ENCODE measurements at regions not wholly inside any gene's neighbourhood (a gene's known extent, or its start where the extent isn't known, plus 50 kb on each side); places are given as distances from the start of the nearest gene placed in this dataset.
"Not testable (repeated sequence)": the region's sequence is repeated elsewhere in the genome, so short reads cannot be mapped to it uniquely, and the experiment has no call there.

DNA sequence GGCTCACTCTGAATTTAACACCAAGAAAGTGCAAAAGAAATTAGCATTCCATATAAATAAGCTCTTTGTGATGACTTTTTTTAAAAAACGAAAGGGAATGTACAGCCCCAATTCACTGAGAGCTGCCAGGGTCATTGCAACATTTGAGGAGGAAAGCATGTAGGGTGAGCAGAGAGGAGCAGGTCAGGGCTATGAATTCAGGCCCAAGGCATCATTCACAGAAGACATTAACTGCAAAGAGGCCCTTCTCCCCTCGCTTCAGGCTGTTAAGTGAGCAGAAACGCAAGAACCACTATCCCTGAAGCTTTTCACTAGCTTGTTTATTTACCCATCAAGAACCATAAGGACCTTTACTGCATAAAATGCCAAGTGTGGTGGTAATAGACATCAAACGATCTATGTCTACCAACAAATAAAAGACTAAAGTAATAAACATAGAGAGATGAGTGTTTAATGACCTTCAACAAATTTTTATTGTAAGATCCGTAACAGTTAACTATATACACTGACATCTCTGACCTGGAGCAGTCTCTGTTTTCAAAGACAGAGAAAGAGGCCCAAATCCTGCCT, 333.1 kb upstream of the HNRNPA3 start:
- DNase-seq (ENCODE audit: low read depth in 2 of 3, low spot score in 2 of 3): no peak

DNA sequence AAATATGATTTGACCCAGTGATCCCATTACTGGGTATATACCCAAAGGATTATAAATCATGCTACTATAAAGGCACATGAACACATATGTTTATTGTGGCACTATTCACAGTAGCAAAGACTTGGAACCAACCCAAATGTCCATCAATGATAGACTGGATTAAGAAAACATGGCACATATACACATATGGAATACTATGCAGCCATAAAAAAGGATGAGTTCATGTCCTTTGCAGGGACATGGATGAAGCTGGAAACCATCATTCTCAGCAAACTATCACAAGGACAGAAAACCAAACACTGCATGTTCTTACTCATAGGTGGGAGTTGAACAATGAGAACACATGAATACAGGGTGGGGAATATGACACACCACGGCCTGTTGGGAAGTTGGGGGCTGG, 330.5 kb upstream of the HNRNPA3 start:
- not testable (repeated sequence) for DNase-seq (ENCODE audit: low read depth in 2 of 3, low spot score in 2 of 3)

DNA sequence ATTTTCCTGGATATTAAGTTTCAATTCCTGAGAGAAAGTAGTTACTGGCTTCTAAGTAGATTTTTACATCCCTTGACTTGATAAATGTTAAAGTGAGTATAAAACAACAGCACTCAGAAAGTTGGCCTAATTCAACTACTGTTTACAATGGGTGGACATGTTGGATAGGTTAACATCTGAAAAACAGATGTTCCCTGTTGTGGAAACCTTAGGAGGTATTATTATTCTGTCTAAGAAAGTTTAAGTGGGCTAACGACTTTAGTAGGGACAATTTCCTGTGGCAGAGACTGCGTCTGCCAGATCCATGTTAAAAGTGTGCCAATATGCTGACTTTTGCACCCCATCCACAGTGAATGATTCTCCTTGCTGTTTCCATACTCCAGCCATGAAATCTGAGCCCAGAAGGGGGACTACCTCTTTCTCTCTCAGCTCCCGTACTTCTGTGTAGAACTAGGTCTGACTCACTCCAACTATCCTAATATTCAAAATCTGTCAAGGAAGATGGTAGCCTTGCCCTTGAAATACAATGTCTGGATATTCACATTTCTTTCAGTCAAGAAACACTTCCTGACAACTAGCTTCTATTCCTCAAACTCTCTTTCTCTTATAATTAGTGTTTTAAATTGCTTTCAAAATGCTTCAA, 327.5 kb upstream of the HNRNPA3 start:
- DNase-seq (ENCODE audit: low read depth in 2 of 3, low spot score in 2 of 3): no peak

DNA sequence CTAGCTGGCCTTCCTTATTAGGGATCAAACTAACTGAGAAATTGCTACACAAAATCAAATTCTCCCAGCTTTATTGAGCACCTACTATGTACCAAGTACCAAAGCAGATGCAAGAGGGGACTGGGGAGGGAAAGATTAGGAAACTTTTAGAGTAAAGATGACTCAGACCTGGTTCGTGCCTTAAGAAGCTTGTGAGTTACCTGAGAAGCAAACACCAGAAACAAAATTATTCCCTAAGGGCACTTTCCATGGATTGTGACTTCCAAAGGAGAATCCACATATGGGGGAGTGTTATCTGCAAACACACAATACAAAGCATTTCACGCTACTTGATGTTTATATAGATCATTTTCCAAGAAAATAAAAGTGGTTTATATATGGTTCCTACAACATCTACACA, 326.9 kb upstream of the HNRNPA3 start:
- DNase-seq (ENCODE audit: low read depth in 2 of 3, low spot score in 2 of 3): no peak

DNA sequence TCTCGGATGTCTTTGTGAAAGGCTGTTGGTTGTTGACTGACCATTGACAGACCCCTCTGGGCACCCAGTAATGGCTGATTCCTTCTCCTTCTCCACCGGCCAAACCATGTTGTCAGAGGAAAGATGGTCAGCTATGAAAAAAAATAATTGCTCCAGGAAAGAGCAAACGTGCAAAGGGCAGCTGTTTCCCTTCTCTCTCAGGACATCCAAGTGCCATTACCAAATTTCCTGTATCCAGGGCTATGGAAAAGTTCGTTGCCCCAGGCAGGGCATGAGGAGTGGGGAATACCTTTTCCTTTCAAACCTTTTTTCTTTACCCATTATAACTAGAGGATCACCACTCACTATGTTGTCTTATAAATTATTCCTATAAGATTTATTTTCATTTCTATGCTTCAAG, 321.5 kb upstream of the HNRNPA3 start:
- no peak for DNase-seq (ENCODE audit: low read depth in 2 of 3, low spot score in 2 of 3)

DNA sequence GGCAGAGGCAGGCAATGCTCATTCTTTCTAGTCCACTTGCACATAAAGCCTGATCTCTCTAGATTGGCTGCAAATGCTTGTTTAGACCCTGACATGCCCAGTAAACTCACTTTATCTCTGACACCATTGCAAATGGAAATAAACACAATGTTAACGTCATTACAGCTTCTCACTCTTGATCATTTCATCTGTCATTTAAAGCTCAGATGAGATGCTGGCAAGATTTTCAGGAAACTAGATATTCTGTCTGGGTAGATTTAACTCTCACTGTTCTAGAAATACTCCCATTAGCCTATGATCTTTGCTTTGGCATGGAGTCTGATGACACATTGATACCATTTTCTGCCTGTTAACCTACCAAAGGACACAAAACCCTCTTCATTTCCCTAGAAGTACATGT, 320.7 kb upstream of the HNRNPA3 start:
- no peak for DNase-seq (ENCODE audit: low read depth in 2 of 3, low spot score in 2 of 3)

DNA sequence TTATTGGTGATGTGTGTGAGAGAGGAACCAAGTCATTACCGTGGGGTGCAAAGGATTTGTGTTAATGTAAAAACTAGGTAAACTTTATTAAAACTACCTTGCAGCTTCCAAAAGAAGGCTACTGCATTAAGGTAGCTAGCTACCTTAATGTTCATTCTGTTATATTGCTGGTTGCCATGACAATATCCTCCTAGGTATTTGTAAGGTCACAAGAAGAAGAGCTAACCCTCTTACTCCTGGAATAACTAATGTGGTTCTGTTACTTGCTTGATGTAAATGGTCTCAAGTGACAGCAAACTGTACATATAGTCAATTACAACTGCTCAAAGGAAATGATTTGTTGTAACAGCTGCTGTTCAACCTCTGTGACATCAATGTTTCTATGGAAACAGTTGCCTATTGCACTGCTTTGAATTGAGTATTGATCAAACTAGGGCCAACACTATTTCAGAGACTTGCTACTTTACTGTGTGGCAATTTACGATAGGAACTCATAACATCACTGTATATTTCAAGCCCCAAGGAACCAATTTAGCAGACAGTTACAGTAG, 319.8 kb upstream of the HNRNPA3 start:
- no peak for DNase-seq (ENCODE audit: low read depth in 2 of 3, low spot score in 2 of 3)

DNA sequence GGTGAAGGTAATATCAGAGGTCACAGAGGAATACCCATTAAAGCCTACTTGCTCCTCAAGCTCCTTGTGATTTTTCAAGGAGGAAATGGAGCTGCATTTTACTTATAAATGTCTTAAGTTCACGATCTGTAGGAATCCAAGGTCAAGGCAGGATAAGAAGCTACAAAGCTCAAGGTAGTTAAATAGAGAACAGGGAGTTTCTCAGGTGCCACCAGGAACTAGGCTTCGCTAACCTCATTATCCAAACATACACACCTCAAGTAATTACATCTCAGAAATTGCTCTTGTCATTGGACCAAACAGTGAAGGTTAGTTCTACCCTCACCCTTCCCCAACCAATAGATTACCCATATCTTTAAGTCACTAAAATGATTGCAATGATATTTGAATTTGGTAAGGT, 317.4 kb upstream of the HNRNPA3 start:
- no peak for DNase-seq (ENCODE audit: low read depth in 2 of 3, low spot score in 2 of 3)

DNA sequence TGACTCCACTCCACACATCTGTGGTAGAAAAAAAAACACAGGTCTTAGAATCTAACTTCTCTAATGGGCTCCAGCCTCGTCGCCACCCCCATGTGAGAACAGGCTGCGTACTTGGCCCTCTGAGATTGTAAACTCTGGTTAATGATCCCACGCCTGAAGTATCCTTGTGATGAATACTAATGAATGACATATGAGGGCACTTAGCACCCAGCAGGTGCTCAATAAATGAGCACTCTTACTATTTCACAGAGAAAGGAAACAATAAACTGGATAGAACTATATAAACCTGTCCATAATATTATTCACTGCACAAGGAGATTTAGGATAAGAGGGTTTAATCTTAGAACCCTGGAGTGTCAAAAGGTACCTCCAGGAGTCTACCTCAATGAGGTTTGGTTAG, 310.1 kb upstream of the HNRNPA3 start:
- no peak for DNase-seq (ENCODE audit: low read depth in 2 of 3, low spot score in 2 of 3)

DNA sequence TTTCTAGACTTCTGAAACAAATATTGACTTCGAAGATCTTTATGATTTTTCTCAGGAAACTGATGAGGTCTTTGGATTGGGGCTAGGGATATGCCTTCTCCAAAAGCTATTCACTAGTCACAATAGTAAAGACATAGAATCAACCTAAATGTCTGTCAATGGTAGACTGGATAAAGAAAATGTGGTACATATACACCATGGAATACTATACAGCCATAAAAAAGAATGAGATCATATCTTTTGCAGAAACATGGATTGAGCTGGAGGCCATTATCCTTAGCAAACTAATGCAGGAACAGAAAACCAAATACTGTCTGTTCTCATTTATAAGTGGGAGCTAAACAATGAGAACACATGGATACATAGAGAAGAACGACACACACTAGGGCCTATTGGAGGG, 308.5 kb upstream of the HNRNPA3 start:
- not testable (repeated sequence) for DNase-seq (ENCODE audit: low read depth in 2 of 3, low spot score in 2 of 3)

DNA sequence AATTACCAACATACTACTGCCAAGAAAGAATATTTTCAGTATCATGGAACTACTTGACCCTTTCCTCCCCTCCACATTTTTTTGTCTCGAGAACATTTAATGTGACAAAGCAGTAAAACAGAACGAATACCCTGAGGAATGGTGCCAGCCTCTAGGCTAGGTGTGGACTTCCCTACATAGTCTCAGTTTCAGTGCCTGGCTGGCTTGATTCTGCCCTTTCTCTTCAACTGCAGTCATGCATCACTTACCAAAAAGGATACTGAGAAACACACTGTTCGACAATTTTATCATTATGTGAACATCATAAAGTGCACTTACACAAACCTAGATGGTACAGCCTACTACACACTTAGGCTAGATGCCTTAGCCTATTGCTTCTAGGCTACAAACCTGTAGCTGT, 305.3 kb upstream of the HNRNPA3 start:
- DNase-seq (ENCODE audit: low read depth in 2 of 3, low spot score in 2 of 3): no peak

DNA sequence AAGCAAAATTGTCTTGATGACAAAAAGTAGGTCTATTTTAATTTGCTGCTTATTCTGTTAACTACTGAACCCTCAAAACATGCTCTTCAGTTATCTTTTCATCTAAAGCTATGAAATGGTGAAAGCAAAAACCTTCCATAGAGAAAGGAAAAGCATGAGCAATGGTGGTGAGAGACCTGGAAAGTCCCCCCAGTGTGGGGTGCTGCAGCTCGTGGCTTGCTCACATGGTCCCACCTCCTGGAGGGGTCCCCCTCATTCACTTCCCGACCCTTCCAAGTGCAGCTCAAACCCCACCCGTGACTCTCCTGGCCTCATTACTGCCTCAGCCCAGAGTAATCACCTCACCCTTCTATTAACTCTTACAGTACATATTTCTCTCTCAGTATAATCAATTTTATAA, 301.8 kb upstream of the HNRNPA3 start:
- DNase-seq (ENCODE audit: low read depth in 2 of 3, low spot score in 2 of 3): no peak

DNA sequence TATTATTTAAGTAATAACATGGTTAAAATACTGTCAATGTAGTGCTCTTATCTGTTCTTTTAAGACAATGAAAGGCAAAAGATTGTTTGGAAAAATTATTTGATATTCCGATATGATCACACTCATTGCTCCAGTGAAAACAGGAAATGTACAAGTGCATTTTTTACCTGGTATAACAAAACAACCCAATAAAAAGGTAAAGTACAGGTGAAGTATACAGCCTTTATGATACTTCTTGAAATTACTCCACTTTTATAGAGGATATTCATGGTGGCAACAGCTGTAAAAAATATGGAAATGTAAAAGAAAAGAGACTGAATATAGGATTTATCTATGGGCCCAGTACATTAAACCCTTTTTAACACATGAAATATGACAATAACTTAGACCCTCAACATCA, 298.6 kb upstream of the HNRNPA3 start:
- no peak for DNase-seq (ENCODE audit: low read depth in 2 of 3, low spot score in 2 of 3)

DNA sequence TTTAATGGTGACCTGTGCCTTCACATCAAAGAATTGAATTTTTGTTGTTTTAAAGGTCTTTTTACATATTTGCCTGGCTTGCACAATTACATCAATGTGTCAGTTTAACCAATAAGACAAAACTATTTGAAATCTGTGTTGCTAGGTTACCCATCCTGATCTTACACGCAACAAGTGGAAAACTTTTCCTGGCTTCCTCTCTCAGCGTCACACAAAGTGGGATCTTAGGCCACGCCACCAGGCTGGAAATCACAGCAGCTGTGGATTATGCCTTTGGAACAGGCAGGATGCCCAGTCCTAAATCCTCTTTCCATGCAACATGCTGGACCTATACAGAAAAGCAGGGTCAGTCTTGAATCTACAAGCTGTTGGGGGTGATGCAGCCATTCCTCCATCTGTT, 298.2 kb upstream of the HNRNPA3 start:
- no peak for DNase-seq (ENCODE audit: low read depth in 2 of 3, low spot score in 2 of 3)

DNA sequence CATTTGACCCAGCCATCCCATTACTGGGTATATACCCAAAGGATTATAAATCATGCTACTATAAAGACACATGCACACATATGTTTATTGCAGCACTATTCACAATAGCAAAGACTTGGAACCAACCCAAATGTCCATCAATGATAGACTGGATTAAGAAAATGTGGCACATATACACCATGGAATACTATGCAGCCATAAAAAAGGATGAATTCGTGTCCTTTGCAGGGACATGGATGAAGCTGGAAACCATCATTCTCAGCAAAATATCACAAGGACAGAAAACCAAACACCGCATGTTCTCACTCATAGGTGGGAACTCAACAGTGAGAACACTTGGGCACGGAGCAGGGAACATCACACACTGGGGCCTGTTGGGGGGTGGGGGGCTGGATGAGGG, 290.0 kb upstream of the HNRNPA3 start:
- DNase-seq (ENCODE audit: low read depth in 2 of 3, low spot score in 2 of 3): not testable (repeated sequence)

DNA sequence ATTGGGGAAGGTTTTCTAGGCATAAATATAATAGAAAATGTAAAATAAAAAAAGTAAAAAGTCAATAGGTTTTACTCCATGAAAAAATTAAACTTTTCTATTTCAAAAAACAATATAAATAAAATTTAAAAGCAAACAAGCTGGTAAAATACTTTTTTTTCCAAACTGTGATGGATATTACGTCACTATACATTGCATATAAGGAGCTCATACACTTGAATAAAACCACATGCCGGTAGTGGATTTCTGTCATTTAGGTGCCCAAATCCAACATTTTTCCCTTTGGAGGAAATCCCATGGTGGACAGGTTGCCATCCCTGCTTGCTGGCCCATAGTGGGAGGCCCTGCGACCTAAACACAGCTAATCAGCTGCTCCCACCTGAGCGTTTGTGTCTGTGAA, 289.4 kb upstream of the HNRNPA3 start:
- DNase-seq (ENCODE audit: low read depth in 2 of 3, low spot score in 2 of 3): no peak

DNA sequence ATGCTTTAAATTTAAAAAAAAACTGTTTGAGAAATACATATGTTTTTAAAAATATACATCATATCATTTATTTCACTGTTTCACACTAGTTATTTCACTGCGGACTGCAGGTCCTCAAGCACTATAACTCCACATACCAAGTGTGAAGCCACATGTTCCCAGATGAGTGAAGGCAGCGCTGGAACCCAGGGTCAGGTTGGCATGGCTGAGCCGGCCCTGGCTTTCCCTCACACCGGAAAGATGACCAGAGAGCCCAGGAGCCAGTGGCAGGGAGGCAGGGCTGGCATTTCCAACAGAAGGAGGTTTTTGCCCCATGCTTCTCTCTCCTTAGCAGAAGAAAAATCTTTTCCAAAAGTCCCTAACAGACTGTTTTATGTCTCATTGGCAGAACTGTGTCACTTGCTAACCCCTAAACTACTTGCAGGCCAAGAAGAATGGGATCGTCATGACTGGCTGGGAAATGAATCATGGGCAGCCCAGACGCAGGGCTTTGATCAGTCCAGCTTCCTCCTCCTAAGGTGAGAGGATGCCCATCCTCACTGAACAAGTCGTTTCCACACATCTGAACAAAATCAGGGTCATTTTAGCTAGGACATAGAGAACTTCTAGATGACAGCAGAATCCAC, 287.6 kb upstream of the HNRNPA3 start:
- no peak for DNase-seq (ENCODE audit: low read depth in 2 of 3, low spot score in 2 of 3)

DNA sequence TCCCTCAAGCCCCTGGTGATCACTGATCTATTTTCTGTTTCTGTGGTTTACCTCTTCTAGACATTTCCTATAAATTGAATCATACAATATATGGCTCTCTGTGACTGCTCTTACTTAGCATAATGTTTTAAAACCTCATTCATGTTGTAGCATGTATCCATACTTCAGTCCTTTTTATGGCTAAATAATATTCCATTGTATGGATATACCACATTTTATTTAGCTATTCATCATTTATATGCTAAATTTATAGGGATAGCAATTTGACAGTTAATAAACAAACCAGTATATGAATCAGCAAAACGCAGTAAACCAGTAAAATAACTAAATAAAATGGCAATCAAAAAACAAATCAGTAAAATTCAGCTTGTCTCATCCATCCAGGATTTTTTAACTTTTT, 286.1 kb upstream of the HNRNPA3 start:
- no peak for DNase-seq (ENCODE audit: low read depth in 2 of 3, low spot score in 2 of 3)

DNA sequence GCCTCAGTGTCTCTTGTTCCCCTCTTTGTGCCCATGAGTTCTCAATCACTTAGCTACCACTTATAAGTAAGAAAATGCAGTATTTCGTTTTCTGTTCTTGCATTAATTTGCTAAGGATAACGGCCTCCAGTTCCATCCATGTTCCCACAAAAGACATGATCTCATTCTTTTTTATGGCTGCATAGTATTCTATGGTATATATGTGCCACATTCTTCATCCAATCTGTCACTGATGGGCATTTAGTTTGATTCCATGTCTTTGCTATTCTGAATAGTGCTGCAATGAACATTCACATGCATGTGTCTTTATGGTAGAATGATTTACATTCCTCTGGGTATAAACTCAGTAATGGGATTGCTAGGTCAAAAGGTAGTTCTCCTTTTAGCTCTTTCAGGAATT, 283.2 kb upstream of the HNRNPA3 start:
- DNase-seq (ENCODE audit: low read depth in 2 of 3, low spot score in 2 of 3): not testable (repeated sequence)

DNA sequence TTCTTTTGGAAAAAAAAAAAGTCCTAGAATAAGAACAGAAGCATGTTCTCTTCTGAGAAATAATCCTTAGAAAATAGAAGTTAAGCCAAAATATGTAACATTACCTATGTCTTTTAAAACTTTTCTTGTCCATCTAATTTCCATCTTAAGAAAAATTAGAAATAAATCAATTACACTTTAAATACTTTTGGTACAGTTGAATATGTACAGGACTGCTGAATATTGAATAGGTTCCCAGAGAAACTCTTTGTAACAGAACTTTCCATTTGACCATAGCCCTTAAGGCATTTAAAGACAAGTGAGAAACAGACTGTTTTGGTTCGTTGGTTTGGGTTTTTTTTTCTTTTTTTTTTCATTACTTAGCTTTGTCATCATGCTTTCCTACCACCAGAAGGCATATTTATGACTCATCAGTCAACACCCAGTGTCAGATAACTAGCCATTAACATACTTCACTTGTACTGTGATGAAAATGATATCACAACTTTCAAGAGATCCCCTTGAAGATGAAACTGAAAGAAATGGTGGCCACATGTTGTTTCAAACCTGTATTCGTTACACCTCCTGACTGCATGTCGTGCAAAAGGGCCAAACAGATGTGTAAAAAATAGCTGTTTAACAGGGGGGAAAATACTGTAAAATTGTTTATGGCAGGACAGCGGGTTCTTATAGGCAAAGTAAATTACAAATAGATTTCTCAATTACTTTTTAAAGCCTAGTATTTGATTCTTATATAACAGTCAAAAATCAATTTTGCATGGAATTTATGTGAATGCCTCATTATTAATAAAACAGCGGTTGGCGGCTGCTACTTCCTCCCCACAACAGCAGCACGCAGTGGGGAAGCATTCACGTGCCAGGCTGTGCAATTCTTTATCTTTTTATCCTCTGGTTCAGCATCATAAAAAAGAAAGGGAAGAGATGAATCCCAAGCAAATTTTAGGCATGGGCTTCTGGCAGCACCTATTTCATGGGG, 280.7 kb upstream of the HNRNPA3 start:
- peak in 1 of 3 donors; percentile 39 for DNase-seq (ENCODE audit: low read depth in 2 of 3, low spot score in 2 of 3)

DNA sequence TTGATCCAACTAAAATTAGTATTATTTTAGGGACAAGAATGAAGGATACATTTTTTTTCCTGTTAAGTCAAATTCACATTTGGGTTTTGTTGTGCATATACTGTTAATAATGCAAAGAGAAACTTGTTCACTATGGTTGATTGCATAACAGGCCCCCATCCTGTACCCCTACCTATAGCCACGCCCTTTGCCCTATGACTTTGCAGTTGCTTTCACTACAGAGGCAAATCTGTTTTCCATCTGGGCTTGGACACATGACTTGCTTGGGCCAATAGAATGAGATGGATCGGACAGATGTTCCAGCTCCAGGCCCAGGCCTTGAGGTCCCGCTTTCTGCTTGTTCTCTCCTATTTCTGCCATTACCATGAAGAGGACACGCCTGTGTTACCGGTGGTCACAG, 278.5 kb upstream of the HNRNPA3 start:
- no peak for DNase-seq (ENCODE audit: low read depth in 2 of 3, low spot score in 2 of 3)

Data from hematopoietic multipotent progenitor cell (in vitro differentiated cells).